ENCODE measurements at regions not wholly inside any gene's neighbourhood (a gene's known extent, or its start where the extent isn't known, plus 50 kb on each side); places are given as distances from the start of the nearest gene placed in this dataset.
"Not testable (repeated sequence)": the region's sequence is repeated elsewhere in the genome, so short reads cannot be mapped to it uniquely, and the experiment has no call there.

- no peak for DNase-seq
These were observed 75.3 kb downstream of the UTRN start for GRCh38 chr6:144360401-144360800.

GRCh38 chr6:144361016-144361415 is 75.9 kb downstream of the UTRN start:
- no peak for DNase-seq

GRCh38 chr6:144362042-144363018 is 77.2 kb downstream of the UTRN start:
- no peak for DNase-seq

GRCh38 chr6:144364208-144364720 is 79.1 kb downstream of the UTRN start:
- DNase-seq = no peak

- DNase-seq = no peak
These were observed 79.6 kb downstream of the UTRN start for GRCh38 chr6:144364782-144365181.

GRCh38 chr6:144365271-144365670 is 80.1 kb downstream of the UTRN start:
- no peak for DNase-seq

GRCh38 chr6:144369696-144370095 is 84.6 kb downstream of the UTRN start:
- not testable (repeated sequence) for DNase-seq

GRCh38 chr6:144372116-144372515 is 87.0 kb downstream of the UTRN start:
- no peak for DNase-seq

GRCh38 chr6:144372611-144373594 is 87.8 kb downstream of the UTRN start:
- no peak for DNase-seq

- not testable (repeated sequence) for DNase-seq
These were observed 89.4 kb downstream of the UTRN start for GRCh38 chr6:144374525-144374924.

- no peak for DNase-seq
These were observed 92.6 kb downstream of the UTRN start for GRCh38 chr6:144377586-144378210.

GRCh38 chr6:144378437-144378836 is 93.3 kb downstream of the UTRN start:
- no peak for DNase-seq

- peak; percentile 19 for DNase-seq
These were observed 94.2 kb downstream of the UTRN start for GRCh38 chr6:144379356-144379755.

- DNase-seq = not testable (repeated sequence)
These were observed 96.4 kb downstream of the UTRN start for GRCh38 chr6:144381499-144381898.

- no peak for DNase-seq
These were observed 98.2 kb downstream of the UTRN start for GRCh38 chr6:144383336-144383735.

- no peak for DNase-seq
These were observed 99.3 kb downstream of the UTRN start for GRCh38 chr6:144384427-144384826.

- DNase-seq = not testable (repeated sequence)
These were observed 104.3 kb downstream of the UTRN start for GRCh38 chr6:144389474-144389873.

- DNase-seq = no peak
These were observed 105.1 kb downstream of the UTRN start for GRCh38 chr6:144390202-144390601.

GRCh38 chr6:144390886-144391285 is 105.8 kb downstream of the UTRN start:
- DNase-seq = no peak

- no peak for DNase-seq
These were observed 107.4 kb downstream of the UTRN start for GRCh38 chr6:144392536-144392935.

- DNase-seq = no peak
These were observed 109.1 kb downstream of the UTRN start for GRCh38 chr6:144394210-144394609.

- DNase-seq = no peak
These were observed 109.9 kb downstream of the UTRN start for GRCh38 chr6:144395014-144395413.

- no peak for DNase-seq
These were observed 110.7 kb downstream of the UTRN start for GRCh38 chr6:144395826-144396225.
